ENCODE measurements at regions not wholly inside any gene's neighbourhood (a gene's known extent, or its start where the extent isn't known, plus 50 kb on each side); places are given as distances from the start of the nearest gene placed in this dataset.

GRCh38 chr10:121325490-121326231, 272.6 kb downstream of the FGFR2 start:
- H3K4me3 Mint-ChIP-seq, result no peak overlapping the region
- ATAC-seq (ENCODE audit: low read depth) (no peak), DNase-seq (no peak)
- no peaks in the 10 kb centered on the region for H3K27me3 ChIP-seq (replicated peaks in 1 of 4; ENCODE audit: control extremely low read depth in 1 of 4, control insufficient read depth in 3 of 4, insufficient read depth in 4 of 4, low read length in 3 of 4)
- no peaks in the 10 kb centered on the region for H3K4me1 ChIP-seq (ENCODE audit: control insufficient read depth in 2 of 2, insufficient read depth in 2 of 2, low read length in 2 of 2)
- ChIA-PET POLR2A (no interaction called here), CTCF (no interaction called here)
- H3K4me2 ChIP-seq (replicated peaks; ENCODE audit: low read depth, low read length, poor library complexity, severe bottlenecking), result no peak overlapping the region
- no peaks in the 10 kb centered on the region for H3K4me1 Mint-ChIP-seq
- no peak overlapping the region for H3K4me3 ChIP-seq (ENCODE audit: control extremely low read depth in 1 of 5, extremely low read depth in 1 of 5, insufficient read depth in 1 of 5, low read depth in 2 of 5, low read length in 4 of 5)
- H2AFZ ChIP-seq (ENCODE audit: insufficient read depth, low read depth, low read length, poor library complexity, severe bottlenecking), result no peak overlapping the region
- no peaks in the 10 kb centered on the region for H3K36me3 ChIP-seq (replicated peaks in 1 of 2; ENCODE audit: control extremely low read depth in 1 of 2, control insufficient read depth in 1 of 2, extremely low read depth in 1 of 2, insufficient read depth in 2 of 2, low read length in 1 of 2)
- H3K9ac ChIP-seq (ENCODE audit: low read length), result no peak overlapping the region
- 95% methylated on average over 3 of the region's 5 CpGs for WGBS (ENCODE audit: insufficient coverage)
- H3K79me2 ChIP-seq (ENCODE audit: control insufficient read depth, insufficient read depth, low read length), result no peaks in the 10 kb centered on the region
- peaks cover 0 to 4% (median 0%) of the 10 kb centered on the region in 3 donors for H3K9me3 ChIP-seq (ENCODE audit: control extremely low read depth in 1 of 3, control insufficient read depth in 2 of 3, insufficient read depth in 1 of 3, low read length in 2 of 3)
- TF ChIP-seq CTCF (IDR thresholded peaks at IDR 0.05) (no peak), EZH2 (IDR thresholded peaks at IDR 0.05; ENCODE audit: borderline replicate concordance, insufficient read depth, low read depth, low read length, poor library complexity, severe bottlenecking) (no peak)
- H3K27ac Mint-ChIP-seq, result no peak overlapping the region
- H3K9me3 Mint-ChIP-seq (ENCODE audit: insufficient read depth), result no peaks in the 10 kb centered on the region
- no peak overlapping the region for H3K27ac ChIP-seq (ENCODE audit: low read length in 2 of 2)
- intact Hi-C loops (cut with micrococcal nuclease), result no loop called here
- no peaks in the 10 kb centered on the region for H4K20me1 ChIP-seq (ENCODE audit: control insufficient read depth, insufficient read depth, low read length, poor library complexity, severe bottlenecking)
- no peaks in the 10 kb centered on the region for H3K27me3 Mint-ChIP-seq

GRCh38 chr10:121326905-121327304, 271.3 kb downstream of the FGFR2 start:
- Mint-ChIP-seq H3K27ac (no peak overlapping the region), H3K4me3 (no peak overlapping the region), H3K27me3 (no peaks in the 10 kb centered on the region), H3K4me1 (no peaks in the 10 kb centered on the region), H3K9me3 (ENCODE audit: insufficient read depth) (no peaks in the 10 kb centered on the region)
- H3K4me1 ChIP-seq (ENCODE audit: control insufficient read depth in 2 of 2, insufficient read depth in 2 of 2, low read length in 2 of 2), result no peaks in the 10 kb centered on the region
- DNase-seq, result no peak
- H3K9me3 ChIP-seq (ENCODE audit: control extremely low read depth in 1 of 3, control insufficient read depth in 2 of 3, insufficient read depth in 1 of 3, low read length in 2 of 3), result peaks cover 0 to 4% (median 0%) of the 10 kb centered on the region in 3 donors
- H3K4me3 ChIP-seq (ENCODE audit: control extremely low read depth in 1 of 5, extremely low read depth in 1 of 5, insufficient read depth in 1 of 5, low read depth in 2 of 5, low read length in 4 of 5), result no peak overlapping the region
- no peak overlapping the region for H3K4me2 ChIP-seq (replicated peaks; ENCODE audit: low read depth, low read length, poor library complexity, severe bottlenecking)
- no peak overlapping the region for H3K9ac ChIP-seq (ENCODE audit: low read length)
- ATAC-seq (ENCODE audit: low read depth), result no peak
- H3K79me2 ChIP-seq (ENCODE audit: control insufficient read depth, insufficient read depth, low read length), result no peaks in the 10 kb centered on the region
- no peaks in the 10 kb centered on the region for H3K27me3 ChIP-seq (replicated peaks in 1 of 4; ENCODE audit: control extremely low read depth in 1 of 4, control insufficient read depth in 3 of 4, insufficient read depth in 4 of 4, low read length in 3 of 4)
- intact Hi-C loops (cut with micrococcal nuclease), result no loop called here
- H4K20me1 ChIP-seq (ENCODE audit: control insufficient read depth, insufficient read depth, low read length, poor library complexity, severe bottlenecking), result no peaks in the 10 kb centered on the region
- WGBS (ENCODE audit: insufficient coverage), result 81% methylated on average over 2 of the region's 4 CpGs
- CTCF ChIA-PET, result no interaction called here
- no peak overlapping the region for H2AFZ ChIP-seq (ENCODE audit: insufficient read depth, low read depth, low read length, poor library complexity, severe bottlenecking)
- POLR2A ChIA-PET, result no interaction called here
- H3K36me3 ChIP-seq (replicated peaks in 1 of 2; ENCODE audit: control extremely low read depth in 1 of 2, control insufficient read depth in 1 of 2, extremely low read depth in 1 of 2, insufficient read depth in 2 of 2, low read length in 1 of 2), result no peaks in the 10 kb centered on the region
- TF ChIP-seq EZH2 (IDR thresholded peaks at IDR 0.05; ENCODE audit: borderline replicate concordance, insufficient read depth, low read depth, low read length, poor library complexity, severe bottlenecking), result no peak
- no peak overlapping the region for H3K27ac ChIP-seq (ENCODE audit: low read length in 2 of 2)

Data from B cell (primary cell).